GM12872 (cell line): ENCODE measurements at regions not wholly inside any gene's neighbourhood (a gene's known extent, or its start where the extent isn't known, plus 50 kb on each side); places are given as distances from the start of the nearest gene placed in this dataset.
A peak's percentile ranks its signal among the peaks of the same experiment; 100 is the strongest.

Experiments
- CTCF ChIP-seq: IDR thresholded peaks from 3 replicates; pipeline ENCODE4 v1.5.1; 2011; ENCODE audit warnings: low read depth, mild to moderate bottlenecking, low read length, moderate library complexity; ENCODE audit not compliant: insufficient read depth

DNA sequence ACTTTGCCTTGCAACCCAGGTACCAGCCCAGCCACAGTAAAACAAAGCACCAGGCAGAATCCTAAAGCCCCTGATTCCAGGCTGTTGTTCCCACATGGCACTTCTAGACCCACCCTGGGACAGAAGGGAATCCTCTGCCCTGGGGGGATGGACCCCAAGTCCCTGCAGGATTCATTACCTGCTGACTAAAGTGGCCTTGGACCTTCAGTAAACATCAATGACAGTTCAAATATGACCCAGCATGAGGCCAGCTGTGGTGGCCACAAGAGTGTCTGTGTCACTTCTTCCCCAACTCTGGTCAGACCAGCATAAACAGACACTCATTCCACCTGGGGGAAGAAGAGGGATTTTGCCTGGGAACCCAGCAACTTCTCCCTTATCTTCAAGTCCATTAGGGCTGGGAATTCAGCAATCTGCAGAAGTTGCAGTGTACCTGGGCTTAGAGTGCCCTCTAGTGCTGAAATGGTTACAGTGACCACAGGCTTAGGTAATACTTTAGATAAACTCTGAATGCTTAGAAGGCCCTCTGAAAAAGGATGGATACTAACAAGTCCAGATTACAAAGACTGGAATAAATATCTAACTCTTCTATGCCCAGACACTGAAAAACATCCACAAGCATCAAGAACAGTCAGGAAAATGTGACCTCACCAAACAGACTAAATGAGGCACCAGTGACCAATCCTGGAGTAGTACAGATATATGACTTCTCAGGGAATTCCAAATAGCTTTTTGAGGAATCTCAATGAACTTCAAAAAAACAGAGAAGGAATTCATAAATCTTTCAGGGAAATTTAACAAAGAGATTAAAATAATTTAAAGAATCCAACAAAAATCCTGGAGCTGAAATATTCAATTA is 108.5 kb upstream of the TMEM168 start:
- TF ChIP-seq CTCF, result peak; percentile 80

DNA sequence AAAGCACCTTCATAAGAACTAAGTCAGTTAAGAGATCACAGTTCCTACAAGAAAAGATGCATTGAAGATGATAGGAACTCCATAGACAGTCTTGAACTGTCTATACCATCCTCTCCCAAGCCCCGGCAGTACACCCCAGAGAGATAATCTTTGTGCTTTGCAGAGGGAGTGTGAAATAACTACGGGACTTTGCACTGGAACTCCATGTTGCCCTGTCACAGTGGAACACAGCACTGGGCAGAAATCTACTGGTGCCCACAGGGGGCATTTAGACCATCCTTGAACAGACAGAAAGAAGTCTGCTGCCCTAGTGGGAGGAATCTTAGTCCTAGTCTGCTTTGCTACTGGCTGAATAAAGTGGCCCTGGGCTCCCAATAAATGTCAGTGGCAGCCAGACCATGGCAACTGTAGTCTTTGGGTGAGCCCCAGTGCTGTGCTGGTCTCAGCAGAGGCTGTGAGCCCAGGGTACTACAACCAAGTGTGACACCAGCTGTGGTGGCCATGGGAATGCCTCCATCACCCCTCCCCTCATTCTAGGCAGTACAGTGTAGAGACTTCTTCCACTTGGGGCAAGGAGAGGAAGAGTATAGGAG is 107.7 kb upstream of the TMEM168 start:
- no peak for TF ChIP-seq CTCF

- TF ChIP-seq CTCF, result no peak
Observed at GRCh38 chr7:112896026-112896601, 105.9 kb upstream of the TMEM168 start.

GRCh38 chr7:112892263-112892662 is 102.1 kb upstream of the TMEM168 start:
- no peak for TF ChIP-seq CTCF

DNA sequence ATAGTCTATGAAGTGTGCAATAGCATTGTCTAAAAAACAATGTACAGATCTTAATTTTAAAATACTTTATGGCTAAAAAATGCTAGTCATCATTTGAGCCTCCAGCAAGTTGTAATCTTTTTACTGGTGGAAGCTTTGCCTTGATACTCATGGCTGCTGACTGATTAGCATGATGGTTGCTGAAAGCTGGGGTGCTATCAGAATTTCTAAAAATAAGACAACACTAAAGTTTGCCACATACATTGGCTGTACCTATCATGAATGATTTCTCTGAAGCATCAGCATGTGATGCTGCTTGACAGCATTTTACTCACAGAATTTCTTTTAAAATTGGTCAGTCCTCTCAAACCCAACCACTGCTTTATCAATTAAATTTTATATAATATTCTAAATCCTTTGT is 101.5 kb upstream of the TMEM168 start:
- TF ChIP-seq CTCF, result no peak

DNA sequence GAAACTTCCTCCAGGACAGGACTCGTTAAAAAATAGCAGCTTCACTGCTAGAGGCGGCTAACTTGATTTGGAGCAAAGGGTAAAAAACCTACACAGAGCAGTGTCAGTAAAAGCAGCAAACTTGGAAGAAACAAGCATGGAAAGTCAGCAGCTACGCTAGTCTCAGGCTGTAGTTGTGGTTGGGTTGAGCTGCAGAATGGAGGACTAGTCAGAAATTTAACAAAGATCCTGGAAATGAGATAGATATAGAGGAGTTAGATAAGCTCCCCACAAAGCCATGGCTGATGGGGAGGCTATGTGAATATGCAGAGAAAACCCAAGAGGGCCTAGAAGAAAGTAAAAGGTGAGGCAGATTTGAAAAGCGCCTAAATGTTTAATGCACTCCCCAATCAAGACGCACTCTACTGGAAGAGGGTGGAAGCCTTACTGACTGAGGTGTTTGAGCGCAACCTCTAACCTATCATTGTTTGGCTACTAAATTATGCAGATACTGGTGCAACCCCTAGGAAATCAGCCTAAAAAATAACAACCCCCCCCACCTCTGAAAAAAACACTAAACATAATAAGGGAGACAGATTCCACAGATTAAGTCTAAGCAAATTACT is 99.7 kb upstream of the TMEM168 start:
- TF ChIP-seq CTCF, result no peak

- TF ChIP-seq CTCF, result no peak
Observed at GRCh38 chr7:112889268-112889667, 99.1 kb upstream of the TMEM168 start.
